ENCODE measurements at regions not wholly inside any gene's neighbourhood (a gene's known extent, or its start where the extent isn't known, plus 50 kb on each side); places are given as distances from the start of the nearest gene placed in this dataset.

DNA sequence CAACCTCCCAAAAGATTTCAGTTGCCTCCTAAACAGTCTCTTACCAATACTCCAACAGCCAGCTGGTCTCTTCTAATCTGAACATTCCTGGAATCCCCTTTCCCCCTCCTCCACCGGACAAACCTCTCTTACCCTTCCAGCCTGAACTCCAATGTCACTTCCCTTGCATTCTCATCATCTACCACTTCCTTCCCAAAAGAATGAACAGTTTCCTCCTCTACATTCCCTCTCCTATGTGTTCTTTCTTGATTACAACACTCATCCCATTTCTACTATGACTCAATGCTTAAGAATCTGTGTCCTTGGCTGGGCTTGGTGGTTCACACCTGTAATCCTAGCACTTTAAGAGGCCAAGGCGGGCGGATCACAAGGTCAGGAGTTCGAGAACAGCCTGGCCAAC lies 417.1 kb downstream of the SETD4 start:
- no peak for TF ChIP-seq POLR2A (IDR thresholded peaks at IDR 0.05)
- TF ChIP-seq, protein P1, sequence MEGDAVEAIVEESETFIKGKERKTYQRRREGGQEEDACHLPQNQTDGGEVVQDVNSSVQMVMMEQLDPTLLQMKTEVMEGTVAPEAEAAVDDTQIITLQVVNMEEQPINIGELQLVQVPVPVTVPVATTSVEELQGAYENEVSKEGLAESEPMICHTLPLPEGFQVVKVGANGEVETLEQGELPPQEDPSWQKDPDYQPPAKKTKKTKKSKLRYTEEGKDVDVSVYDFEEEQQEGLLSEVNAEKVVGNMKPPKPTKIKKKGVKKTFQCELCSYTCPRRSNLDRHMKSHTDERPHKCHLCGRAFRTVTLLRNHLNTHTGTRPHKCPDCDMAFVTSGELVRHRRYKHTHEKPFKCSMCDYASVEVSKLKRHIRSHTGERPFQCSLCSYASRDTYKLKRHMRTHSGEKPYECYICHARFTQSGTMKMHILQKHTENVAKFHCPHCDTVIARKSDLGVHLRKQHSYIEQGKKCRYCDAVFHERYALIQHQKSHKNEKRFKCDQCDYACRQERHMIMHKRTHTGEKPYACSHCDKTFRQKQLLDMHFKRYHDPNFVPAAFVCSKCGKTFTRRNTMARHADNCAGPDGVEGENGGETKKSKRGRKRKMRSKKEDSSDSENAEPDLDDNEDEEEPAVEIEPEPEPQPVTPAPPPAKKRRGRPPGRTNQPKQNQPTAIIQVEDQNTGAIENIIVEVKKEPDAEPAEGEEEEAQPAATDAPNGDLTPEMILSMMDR (IDR thresholded peaks at IDR 0.05) = no peak
